Spleen (tissue), 11 donors: ENCODE measurements at regions not wholly inside any gene's neighbourhood (a gene's known extent, or its start where the extent isn't known, plus 50 kb on each side); places are given as distances from the start of the nearest gene placed in this dataset.

Source experiments
- DNase-seq: peaks from one replicate; pipeline ENCODE4 v3.0.0-alpha.2; 2020
- H3K27ac ChIP-seq, 8 donors: fragments of 200-600 bp; sonication (generic) in 7 of 8; 1 replicate in 4 of 8; 2 replicates in 4 of 8; pipeline versions ENCODE4 v1.5.0 to v1.8.0; 2016 to 2021; ENCODE audit warnings: inconsistent platforms in 4 of 8, mild to moderate bottlenecking in 4 of 8, moderate library complexity in 1 of 8
- H3K27me3 ChIP-seq, 7 donors: fragments of 200-600 bp; sonication (generic) in 6 of 7; replicated peaks in 1 of 7; 1 replicate in 4 of 7; 2 replicates in 3 of 7; pipeline versions ENCODE4 v1.5.0 to v1.8.0; 2016 to 2021; ENCODE audit warnings: inconsistent platforms in 3 of 7, mild to moderate bottlenecking in 1 of 7
- H3K36me3 ChIP-seq, 6 donors: fragments of 200-600 bp; sonication (generic) in 5 of 6; 1 replicate in 4 of 6; 2 replicates in 2 of 6; pipeline versions ENCODE4 v1.5.0 to v1.8.0; 2016 to 2021; ENCODE audit warnings: inconsistent platforms in 2 of 6
- H3K4me1 ChIP-seq, 6 donors: fragments of 200-600 bp; sonication (generic) in 5 of 6; 1 replicate in 3 of 6; 2 replicates in 3 of 6; pipeline versions ENCODE4 v1.5.0 to v1.8.0; 2016 to 2021; ENCODE audit warnings: inconsistent platforms in 3 of 6
- H3K4me3 ChIP-seq, 8 donors: fragments of 200-600 bp; sonication (generic) in 7 of 8; 1 replicate in 4 of 8; 2 replicates in 4 of 8; pipeline versions ENCODE4 v1.5.0 to v1.8.0; 2016 to 2021; ENCODE audit warnings: inconsistent platforms in 4 of 8, mild to moderate bottlenecking in 4 of 8, moderate library complexity in 2 of 8
- H3K9me3 ChIP-seq, 8 donors: fragments of 200-600 bp; sonication (generic) in 7 of 8; 1 replicate in 4 of 8; 2 replicates in 4 of 8; pipeline versions ENCODE4 v1.5.0 to v1.8.0; 2016 to 2021; ENCODE audit warnings: inconsistent platforms in 4 of 8
- POLR2A ChIP-seq, 3 donors: fragments of 450-650 bp; IDR thresholded peaks; one replicate each; pipeline ENCODE4 v1.5.1; 2017; ENCODE audit warnings: antibody characterized with exemption in 3 of 3, mild to moderate bottlenecking in 1 of 3
- POLR2AphosphoS5 ChIP-seq, 3 donors: sonication (generic); formaldehyde crosslinking; IDR thresholded peaks; one replicate each; pipeline ENCODE4 v1.5.1; 2017; ENCODE audit warnings: antibody characterized with exemption in 3 of 3
- WGBS, 5 donors: extraction: QIAGEN DNeasy Blood & Tissue Kit in 3 of 5; methylation state at CpG; one replicate each; pipeline versions ENCODE4 v1.1.5 to v1.1.7; 2013 to 2018; 5-methylcytosine and 5-hydroxymethylcytosine counted together
- intact Hi-C: fragments of 100-400 bp; cut with DNase I; formaldehyde crosslinking; loops from one replicate; pipeline ENCODE4 v1.15.0; 2023; ENCODE audit warnings: low total_unique reads
- TF ChIP-seq, protein P1 (sequence below), 11 experiments: fragments of 200-600 bp in 7 of 11; fragments of 450-650 bp in 4 of 11; sonication (generic) in 4 of 11; IDR thresholded peaks in 8 of 11; conservative IDR thresholded peaks in 3 of 11; 1 replicate in 7 of 11; 2 replicates in 4 of 11; pipeline versions ENCODE4 v1.4.0 to v1.8.0; 2016 to 2021; ENCODE audit warnings: antibody characterized with exemption in 11 of 11, inconsistent platforms in 4 of 11, mild to moderate bottlenecking in 1 of 11
- donor health status: healthy with polysubstance abuse.
- donor health status: DM: no; HTN: no; CAD: no; lungs with moderate emphysema.
- donor health status: DM: no; HTN: no; CAD: no.
- donor health status: Bipolar disorder and iron deficiency.
- donor health status: healthy.
- donor health status: DM: no; HTN: no; CAD: no.
- donor health status: DM: yes; HTN: yes; CAD: no.

DNA sequence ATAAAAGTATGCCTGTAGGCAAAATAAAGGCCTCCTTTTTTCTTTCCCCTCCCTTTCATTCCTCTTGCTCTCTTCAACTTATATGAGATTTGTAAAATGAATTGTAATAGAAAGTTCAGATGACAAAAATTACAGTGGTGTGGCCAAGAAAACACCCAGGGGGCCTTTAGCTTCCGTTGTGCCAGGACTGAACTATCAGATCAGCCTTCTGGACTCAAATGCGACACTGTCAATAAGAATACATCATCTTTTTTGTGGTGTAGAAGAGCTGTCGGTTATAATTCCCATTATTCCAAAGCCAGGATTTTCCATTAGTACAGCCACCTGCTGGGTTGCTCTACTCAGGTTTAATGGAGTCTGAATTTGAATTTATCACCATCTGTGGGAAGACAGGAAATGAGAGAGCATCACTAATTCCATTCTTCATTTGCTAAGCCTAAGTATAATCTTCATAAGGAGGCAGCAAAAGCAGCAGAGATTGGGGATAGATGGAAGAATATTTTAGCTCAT, 443.4 kb downstream of the ANXA1 start:
- H3K4me1 ChIP-seq, result no peaks in the 10 kb centered on the region
- no peaks in the 10 kb centered on the region for H3K36me3 ChIP-seq
- no peak for DNase-seq
- no peaks in the 10 kb centered on the region for H3K27me3 ChIP-seq
- TF ChIP-seq, protein P1, sequence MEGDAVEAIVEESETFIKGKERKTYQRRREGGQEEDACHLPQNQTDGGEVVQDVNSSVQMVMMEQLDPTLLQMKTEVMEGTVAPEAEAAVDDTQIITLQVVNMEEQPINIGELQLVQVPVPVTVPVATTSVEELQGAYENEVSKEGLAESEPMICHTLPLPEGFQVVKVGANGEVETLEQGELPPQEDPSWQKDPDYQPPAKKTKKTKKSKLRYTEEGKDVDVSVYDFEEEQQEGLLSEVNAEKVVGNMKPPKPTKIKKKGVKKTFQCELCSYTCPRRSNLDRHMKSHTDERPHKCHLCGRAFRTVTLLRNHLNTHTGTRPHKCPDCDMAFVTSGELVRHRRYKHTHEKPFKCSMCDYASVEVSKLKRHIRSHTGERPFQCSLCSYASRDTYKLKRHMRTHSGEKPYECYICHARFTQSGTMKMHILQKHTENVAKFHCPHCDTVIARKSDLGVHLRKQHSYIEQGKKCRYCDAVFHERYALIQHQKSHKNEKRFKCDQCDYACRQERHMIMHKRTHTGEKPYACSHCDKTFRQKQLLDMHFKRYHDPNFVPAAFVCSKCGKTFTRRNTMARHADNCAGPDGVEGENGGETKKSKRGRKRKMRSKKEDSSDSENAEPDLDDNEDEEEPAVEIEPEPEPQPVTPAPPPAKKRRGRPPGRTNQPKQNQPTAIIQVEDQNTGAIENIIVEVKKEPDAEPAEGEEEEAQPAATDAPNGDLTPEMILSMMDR (IDR thresholded peaks at IDR 0.05 in 8 of 11, conservative IDR thresholded peaks at IDR 0.05 in 3 of 11), result no peak
- TF ChIP-seq POLR2AphosphoS5 (IDR thresholded peaks at IDR 0.05), result no peak
- no peak for TF ChIP-seq POLR2A (IDR thresholded peaks at IDR 0.05)
- WGBS, 5 donors, result 82 to 87% (median 86%) methylated on average over 3 of the region's 3 CpGs
- H3K27ac ChIP-seq, result no peak overlapping the region
- H3K4me3 ChIP-seq, result no peak overlapping the region
- no peaks in the 10 kb centered on the region for H3K9me3 ChIP-seq
- intact Hi-C loops, result no loop called here

DNA sequence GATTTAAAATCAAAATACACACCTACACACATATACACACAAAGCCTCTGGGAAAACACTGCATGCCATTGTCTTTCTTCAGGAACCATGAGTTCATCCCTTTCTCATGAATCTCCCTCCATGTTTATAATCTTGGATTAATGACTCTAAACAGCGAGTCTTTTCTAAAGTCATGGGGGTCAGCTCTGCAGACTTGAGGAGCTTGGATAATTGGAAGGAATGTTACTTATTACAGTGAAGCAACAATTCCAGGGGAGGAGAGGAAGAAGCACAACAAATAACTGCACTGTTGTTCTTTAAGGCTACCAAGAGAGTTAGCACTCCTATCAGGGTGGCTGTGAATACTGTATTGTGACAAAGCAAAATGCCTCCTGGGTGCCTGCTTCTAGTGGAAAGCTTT, 444.7 kb downstream of the ANXA1 start:
- H3K9me3 ChIP-seq, result no peaks in the 10 kb centered on the region
- no peak for DNase-seq
- H3K27ac ChIP-seq, result no peak overlapping the region
- H3K36me3 ChIP-seq, result no peaks in the 10 kb centered on the region
- intact Hi-C loops, result no loop called here
- 60 to 81% (median 75%) methylated on average over 1 of the region's 1 CpG for WGBS, 5 donors
- TF ChIP-seq POLR2A (IDR thresholded peaks at IDR 0.05), result no peak
- TF ChIP-seq, protein P1 (IDR thresholded peaks at IDR 0.05 in 8 of 11, conservative IDR thresholded peaks at IDR 0.05 in 3 of 11), result no peak
- no peak for TF ChIP-seq POLR2AphosphoS5 (IDR thresholded peaks at IDR 0.05)
- no peak overlapping the region for H3K4me3 ChIP-seq
- no peaks in the 10 kb centered on the region for H3K4me1 ChIP-seq
- H3K27me3 ChIP-seq, result no peaks in the 10 kb centered on the region

DNA sequence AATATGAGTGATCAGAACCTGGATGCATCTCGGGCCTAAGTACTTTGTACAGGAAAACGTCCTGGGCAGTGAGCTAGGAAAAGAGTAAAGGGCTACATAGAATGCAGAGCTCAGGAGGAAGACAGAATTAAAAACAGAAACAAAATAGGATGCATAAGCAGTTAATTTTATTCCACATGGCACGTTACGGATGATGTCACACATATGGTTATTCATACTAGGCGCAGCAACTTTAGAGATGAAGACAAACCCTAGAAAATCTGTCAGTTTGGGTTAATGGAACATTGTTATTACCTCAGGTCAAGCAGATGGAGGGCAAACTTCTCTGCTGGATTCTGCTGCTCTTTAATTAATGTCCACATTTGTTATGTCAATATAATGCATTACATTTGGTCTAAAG, 445.4 kb downstream of the ANXA1 start:
- no peak overlapping the region for H3K27ac ChIP-seq
- no peaks in the 10 kb centered on the region for H3K27me3 ChIP-seq
- H3K36me3 ChIP-seq, result no peaks in the 10 kb centered on the region
- WGBS, 5 donors, result 68 to 84% (median 72%) methylated on average over 5 of the region's 5 CpGs
- intact Hi-C loops, result no loop called here
- no peak overlapping the region for H3K4me3 ChIP-seq
- H3K9me3 ChIP-seq, result no peaks in the 10 kb centered on the region
- TF ChIP-seq POLR2A (IDR thresholded peaks at IDR 0.05) (no peak), POLR2AphosphoS5 (IDR thresholded peaks at IDR 0.05) (no peak)
- TF ChIP-seq, protein P1 (IDR thresholded peaks at IDR 0.05 in 8 of 11, conservative IDR thresholded peaks at IDR 0.05 in 3 of 11), result no peak
- H3K4me1 ChIP-seq, result no peaks in the 10 kb centered on the region
- DNase-seq, result no peak

DNA sequence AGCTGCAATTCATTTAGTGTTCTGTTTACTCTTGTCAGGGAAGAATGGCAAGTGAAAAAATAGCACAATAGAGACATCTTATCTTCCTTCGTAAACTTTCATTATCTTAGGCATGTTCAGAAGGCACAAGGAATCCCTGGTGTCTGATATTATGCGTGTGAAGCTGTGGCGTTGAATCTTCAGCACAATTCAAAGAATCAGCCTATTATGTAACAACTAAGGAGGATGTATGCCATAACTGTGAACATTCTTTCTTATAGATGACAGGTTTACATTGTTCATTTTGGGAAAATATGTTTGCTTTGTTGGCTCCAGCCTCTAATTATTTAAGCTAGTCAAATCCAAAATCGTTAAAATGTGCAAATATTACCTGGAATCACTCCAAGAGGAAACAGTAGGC, 446.1 kb downstream of the ANXA1 start:
- intact Hi-C loops, result no loop called here
- Histone ChIP-seq H3K27ac (no peak overlapping the region), H3K27me3 (no peaks in the 10 kb centered on the region), H3K9me3 (no peaks in the 10 kb centered on the region), H3K4me3 (no peak overlapping the region), H3K4me1 (no peaks in the 10 kb centered on the region), H3K36me3 (no peaks in the 10 kb centered on the region)
- WGBS, 5 donors, result 64 to 86% (median 75%) methylated on average over 4 of the region's 4 CpGs
- TF ChIP-seq POLR2AphosphoS5 (IDR thresholded peaks at IDR 0.05) (no peak), POLR2A (IDR thresholded peaks at IDR 0.05) (no peak)
- TF ChIP-seq, protein P1 (IDR thresholded peaks at IDR 0.05 in 8 of 11, conservative IDR thresholded peaks at IDR 0.05 in 3 of 11), result no peak
- no peak for DNase-seq
